ENCODE measurements at regions not wholly inside any gene's neighbourhood (a gene's known extent, or its start where the extent isn't known, plus 50 kb on each side); places are given as distances from the start of the nearest gene placed in this dataset.
"Not testable (repeated sequence)": the region's sequence is repeated elsewhere in the genome, so short reads cannot be mapped to it uniquely, and the experiment has no call there.

- Mint-ChIP-seq H3K27me3 (no peaks in the 10 kb centered on the region), H3K4me1 (ENCODE audit: low read depth) (no peaks in the 10 kb centered on the region), H3K9me3 (peaks cover 16% of the 10 kb centered on the region), H3K36me3 (ENCODE audit: low read depth) (no peaks in the 10 kb centered on the region), H3K27ac (no peak overlapping the region), H3K4me3 (no peak overlapping the region)
- CTCF ChIA-PET = no interaction called here
- TF ChIP-seq CTCF (IDR thresholded peaks at IDR 0.05) = no peak
- intact Hi-C loops (cut with micrococcal nuclease) = no loop called here
- DNase-seq = no peak
- POLR2A ChIA-PET = no interaction called here
- no peak for ATAC-seq
Measured at GRCh38 chr3:5692446-5692845, 504.9 kb downstream of the EDEM1 start.

DNA sequence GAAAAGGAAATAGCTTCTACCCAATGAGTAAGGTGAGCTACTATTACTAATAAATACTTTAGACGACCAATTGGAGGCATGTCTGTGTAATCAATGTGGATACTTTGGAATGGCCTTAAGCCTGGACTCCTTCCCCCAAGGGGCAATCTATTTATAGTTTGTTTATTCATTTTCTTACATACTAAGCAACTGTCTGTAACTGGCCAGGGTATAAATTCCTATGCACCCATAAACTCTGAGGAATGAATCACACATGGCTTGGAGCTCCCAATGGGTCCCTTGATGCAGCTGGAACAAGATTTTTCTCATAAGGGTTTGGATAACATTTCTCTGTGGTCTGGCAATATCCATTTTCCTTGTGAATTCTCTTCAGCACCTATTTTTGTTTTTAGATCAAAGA, 506.8 kb downstream of the EDEM1 start:
- Mint-ChIP-seq H3K4me1 (ENCODE audit: low read depth) (no peaks in the 10 kb centered on the region), H3K4me3 (no peak overlapping the region), H3K9me3 (peaks cover 16% of the 10 kb centered on the region), H3K27ac (no peak overlapping the region), H3K36me3 (ENCODE audit: low read depth) (no peaks in the 10 kb centered on the region), H3K27me3 (no peaks in the 10 kb centered on the region)
- TF ChIP-seq CTCF (IDR thresholded peaks at IDR 0.05) = no peak
- ChIA-PET POLR2A (no interaction called here), CTCF (no interaction called here)
- intact Hi-C loops (cut with micrococcal nuclease) = no loop called here
- ATAC-seq (no peak), DNase-seq (no peak)

DNA sequence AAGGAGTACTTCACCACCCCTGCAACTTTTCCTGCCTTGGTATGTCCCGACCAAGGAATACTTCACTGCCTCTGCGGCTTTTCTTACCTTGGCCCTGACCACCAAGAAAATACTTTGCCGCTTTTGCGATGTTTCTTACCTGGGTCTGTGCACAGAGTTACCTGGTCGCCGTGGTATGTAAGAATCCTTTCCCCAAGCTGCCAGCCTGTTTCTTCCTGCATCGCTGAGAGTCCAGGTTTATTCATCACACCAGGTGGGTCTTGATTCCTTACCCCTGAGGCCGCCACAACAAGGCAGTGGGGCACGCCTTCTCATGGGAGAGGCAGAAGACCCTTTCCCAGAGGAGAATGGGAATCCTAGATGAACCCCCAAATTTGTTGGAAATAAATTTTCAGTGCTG, 511.3 kb downstream of the EDEM1 start:
- no peak for TF ChIP-seq CTCF (IDR thresholded peaks at IDR 0.05)
- no peaks in the 10 kb centered on the region for H3K4me1 Mint-ChIP-seq (ENCODE audit: low read depth)
- CTCF ChIA-PET = no interaction called here
- no peaks in the 10 kb centered on the region for H3K9me3 Mint-ChIP-seq
- POLR2A ChIA-PET = no interaction called here
- no peak overlapping the region for H3K27ac Mint-ChIP-seq
- intact Hi-C loops (cut with micrococcal nuclease) = no loop called here
- DNase-seq = no peak
- no peak for ATAC-seq
- no peak overlapping the region for H3K4me3 Mint-ChIP-seq
- H3K27me3 Mint-ChIP-seq = no peaks in the 10 kb centered on the region
- no peaks in the 10 kb centered on the region for H3K36me3 Mint-ChIP-seq (ENCODE audit: low read depth)

GRCh38 chr3:5699313-5699712, 511.8 kb downstream of the EDEM1 start:
- CTCF ChIA-PET = no interaction called here

DNA sequence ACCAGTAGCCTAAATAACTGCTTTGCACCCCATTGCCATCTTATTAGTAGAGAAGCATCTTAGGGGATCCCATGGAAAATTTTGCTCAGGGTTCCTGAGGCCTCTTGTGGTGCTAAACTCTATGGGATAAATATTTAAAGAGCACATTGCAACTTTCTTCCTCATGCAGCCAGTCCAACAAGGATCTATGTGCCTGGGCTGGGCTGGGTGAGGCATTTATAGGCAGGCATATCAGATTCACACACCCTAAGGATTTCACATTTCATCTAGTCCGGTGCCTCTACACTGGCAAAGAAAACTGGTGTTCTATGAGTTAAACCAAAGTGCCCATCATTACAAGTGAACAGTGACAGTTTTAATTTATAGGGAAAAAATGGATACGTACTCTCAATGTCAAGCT, 512.3 kb downstream of the EDEM1 start:
- Mint-ChIP-seq H3K27me3 (no peaks in the 10 kb centered on the region), H3K36me3 (ENCODE audit: low read depth) (no peaks in the 10 kb centered on the region), H3K4me3 (no peak overlapping the region), H3K4me1 (ENCODE audit: low read depth) (no peaks in the 10 kb centered on the region), H3K27ac (no peak overlapping the region), H3K9me3 (no peaks in the 10 kb centered on the region)
- no peak for DNase-seq
- intact Hi-C loops (cut with micrococcal nuclease) = no loop called here
- no peak for TF ChIP-seq CTCF (IDR thresholded peaks at IDR 0.05)
- CTCF ChIA-PET = no interaction called here
- POLR2A ChIA-PET = no interaction called here
- no peak for ATAC-seq

More at GRCh38 chr3:5699313-5699712, 511.8 kb downstream of the EDEM1 start:
- DNase-seq = no peak
- ATAC-seq = no peak
- H3K4me1 Mint-ChIP-seq (ENCODE audit: low read depth) = no peaks in the 10 kb centered on the region
- no peak for TF ChIP-seq CTCF (IDR thresholded peaks at IDR 0.05)
- no peaks in the 10 kb centered on the region for H3K27me3 Mint-ChIP-seq
- POLR2A ChIA-PET = no interaction called here
- no peak overlapping the region for H3K4me3 Mint-ChIP-seq
- intact Hi-C loops (cut with micrococcal nuclease) = no loop called here
- H3K36me3 Mint-ChIP-seq (ENCODE audit: low read depth) = no peaks in the 10 kb centered on the region
- H3K27ac Mint-ChIP-seq = no peak overlapping the region
- no peaks in the 10 kb centered on the region for H3K9me3 Mint-ChIP-seq

- POLR2A ChIA-PET; H3K27ac Mint-ChIP-seq; DNase-seq; H3K27me3 Mint-ChIP-seq; H3K9me3 Mint-ChIP-seq; ATAC-seq; H3K36me3 Mint-ChIP-seq (ENCODE audit: low read depth); H3K4me1 Mint-ChIP-seq (ENCODE audit: low read depth); CTCF ChIA-PET; intact Hi-C loops (cut with micrococcal nuclease); H3K4me3 Mint-ChIP-seq: not testable (repeated sequence)
Measured at GRCh38 chr3:5701005-5701404, 513.5 kb downstream of the EDEM1 start.
